BLaER1 treated with 17β-estradiol and CSF1 and Interleukin-3, amounts not matched to agents 10 nM and 100 nM (cell line): ENCODE measurements at regions not wholly inside any gene's neighbourhood (a gene's known extent, or its start where the extent isn't known, plus 50 kb on each side); places are given as distances from the start of the nearest gene placed in this dataset.

Source experiments
- H3K27ac ChIP-seq, 11 experiments: shearing (Covaris generic); formaldehyde crosslinking; 2 replicates each; pipeline ENCODE4 v1.8.1; 2022
- H3K27me3 ChIP-seq, 11 experiments: shearing (Covaris generic); formaldehyde crosslinking; 2 replicates each; pipeline ENCODE4 v1.8.1; 2022
- H3K36me3 ChIP-seq, 11 experiments: shearing (Covaris generic); formaldehyde crosslinking; 2 replicates each; pipeline ENCODE4 v1.8.1; 2022
- H3K4me1 ChIP-seq, 10 experiments: shearing (Covaris generic); formaldehyde crosslinking; 2 replicates each; pipeline ENCODE4 v1.8.1; 2022
- H3K4me2 ChIP-seq, 11 experiments: shearing (Covaris generic); formaldehyde crosslinking; 2 replicates each; pipeline ENCODE4 v1.8.1; 2022
- H3K4me3 ChIP-seq, 10 experiments: shearing (Covaris generic); formaldehyde crosslinking; 2 replicates each; pipeline ENCODE4 v1.8.1; 2022
- H3K9ac ChIP-seq, 11 experiments: shearing (Covaris generic); formaldehyde crosslinking; 2 replicates each; pipeline ENCODE4 v1.8.1; 2022
- H3K9me3 ChIP-seq, 11 experiments: shearing (Covaris generic); formaldehyde crosslinking; replicated peaks in 1 of 11; 2 replicates each; pipeline ENCODE4 v1.8.1; 2022
- H4K20me1 ChIP-seq, 11 experiments: shearing (Covaris generic); formaldehyde crosslinking; 2 replicates each; pipeline ENCODE4 v1.8.1; 2022
- Cebpa-rat ChIP-seq, 11 experiments: shearing (Covaris generic); IDR thresholded peaks; 2 replicates each; pipeline ENCODE4 v1.8.1; 2022

- TF ChIP-seq Cebpa-rat (IDR thresholded peaks at IDR 0.05): no peak
- Histone ChIP-seq H3K9me3 (peaks cover 25 to 71% (median 48%) of the 10 kb centered on the region in 11 experiments), H3K4me3 (peak overlapping the region in 2 of 10 experiments; percentile 3 to 15; a peak in 4 of 20 replicates), H4K20me1 (no peaks in the 10 kb centered on the region), H3K36me3 (peaks cover 0 to 10% (median 0%) of the 10 kb centered on the region in 11 experiments; a peak in 1 of 22 replicates), H3K27ac (peak overlapping the region in 6 of 11 experiments; percentile 34 to 59 (median 50); a peak in 10 of 22 replicates), H3K4me1 (peaks cover 29 to 54% (median 49%) of the 10 kb centered on the region in 10 experiments), H3K4me2 (peak overlapping the region; percentile 43 to 85 (median 68)), H3K27me3 (no peaks in the 10 kb centered on the region), H3K9ac (no peak overlapping the region)
Measured at GRCh38 chr9:13383216-13383615, 103.7 kb upstream of the MPDZ start.

DNA sequence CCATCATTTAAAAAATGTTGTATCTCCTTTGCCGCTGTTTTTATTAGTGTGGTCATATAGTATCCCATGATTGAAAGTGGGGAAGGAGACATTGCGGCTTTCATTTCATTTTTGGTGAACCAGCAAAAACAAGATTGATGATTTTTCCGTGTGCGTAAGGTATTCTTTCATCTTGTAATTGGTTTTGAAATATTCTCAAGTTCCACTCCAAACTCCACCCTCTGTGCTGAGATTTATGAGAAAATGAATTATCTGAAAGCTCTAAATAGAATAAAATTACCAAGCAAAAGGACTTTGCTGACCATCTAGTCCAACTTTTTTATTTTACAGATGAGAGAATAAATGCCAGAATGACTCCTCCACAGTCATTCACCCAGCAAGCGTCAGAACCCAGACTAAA is 103.1 kb upstream of the MPDZ start:
- Histone ChIP-seq H3K27me3 (no peaks in the 10 kb centered on the region), H3K4me1 (peaks cover 27 to 49% (median 44%) of the 10 kb centered on the region in 10 experiments), H3K4me2 (peak overlapping the region; percentile 43 to 85 (median 68); a peak in 21 of 22 replicates), H3K9me3 (peaks cover 25 to 71% (median 48%) of the 10 kb centered on the region in 11 experiments), H4K20me1 (no peaks in the 10 kb centered on the region), H3K9ac (no peak overlapping the region), H3K36me3 (peaks cover 0 to 10% (median 0%) of the 10 kb centered on the region in 11 experiments; a peak in 1 of 22 replicates), H3K27ac (peak overlapping the region in 6 of 11 experiments; percentile 0 to 59 (median 47); a peak in 6 of 22 replicates), H3K4me3 (0 out of 20 replicates have a peak overlapping the region, but pooled peaks of 1 of the 10 experiments have one; percentile 3)
- no peak for TF ChIP-seq Cebpa-rat (IDR thresholded peaks at IDR 0.05)

- Histone ChIP-seq H3K36me3 (peaks cover 0 to 10% (median 0%) of the 10 kb centered on the region in 11 experiments; a peak in 1 of 22 replicates), H3K27ac (no peak overlapping the region), H3K4me1 (peaks cover 16 to 39% (median 34%) of the 10 kb centered on the region in 10 experiments), H3K9me3 (peaks cover 24 to 61% (median 39%) of the 10 kb centered on the region in 11 experiments), H3K27me3 (no peaks in the 10 kb centered on the region), H3K4me3 (no peak overlapping the region), H3K4me2 (peak overlapping the region in 6 of 11 experiments; percentile 4 to 65 (median 22); a peak in 8 of 22 replicates), H4K20me1 (no peaks in the 10 kb centered on the region), H3K9ac (no peak overlapping the region)
- TF ChIP-seq Cebpa-rat (IDR thresholded peaks at IDR 0.05): no peak
Measured at GRCh38 chr9:13380903-13381302, 101.4 kb upstream of the MPDZ start.

DNA sequence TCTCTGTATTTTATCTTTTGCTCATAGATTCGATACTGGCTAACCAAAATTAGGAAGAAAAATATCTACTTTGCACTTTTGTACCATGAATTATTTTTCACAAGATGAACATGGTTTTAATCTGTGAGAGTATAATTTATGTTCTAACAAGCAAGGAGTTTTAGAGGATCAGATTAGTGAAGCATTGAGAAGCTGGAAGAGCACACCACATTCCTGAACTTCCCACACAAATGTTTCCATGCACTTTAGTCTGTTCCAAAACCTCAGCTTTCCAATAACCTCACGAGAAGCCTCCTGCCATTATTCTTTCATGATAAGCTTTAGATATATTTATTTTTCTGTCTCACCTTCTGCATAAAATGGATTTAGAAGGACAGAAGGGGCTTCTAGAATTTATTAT is 98.7 kb upstream of the MPDZ start:
- Histone ChIP-seq H4K20me1 (no peaks in the 10 kb centered on the region), H3K4me1 (peaks cover 10 to 26% (median 22%) of the 10 kb centered on the region in 10 experiments), H3K9ac (no peak overlapping the region), H3K27ac (no peak overlapping the region), H3K4me2 (no peak overlapping the region), H3K36me3 (no peaks in the 10 kb centered on the region), H3K4me3 (no peak overlapping the region), H3K9me3 (peaks cover 0 to 36% (median 15%) of the 10 kb centered on the region in 11 experiments; a peak in 19 of 22 replicates), H3K27me3 (no peaks in the 10 kb centered on the region)
- TF ChIP-seq Cebpa-rat (IDR thresholded peaks at IDR 0.05): no peak

DNA sequence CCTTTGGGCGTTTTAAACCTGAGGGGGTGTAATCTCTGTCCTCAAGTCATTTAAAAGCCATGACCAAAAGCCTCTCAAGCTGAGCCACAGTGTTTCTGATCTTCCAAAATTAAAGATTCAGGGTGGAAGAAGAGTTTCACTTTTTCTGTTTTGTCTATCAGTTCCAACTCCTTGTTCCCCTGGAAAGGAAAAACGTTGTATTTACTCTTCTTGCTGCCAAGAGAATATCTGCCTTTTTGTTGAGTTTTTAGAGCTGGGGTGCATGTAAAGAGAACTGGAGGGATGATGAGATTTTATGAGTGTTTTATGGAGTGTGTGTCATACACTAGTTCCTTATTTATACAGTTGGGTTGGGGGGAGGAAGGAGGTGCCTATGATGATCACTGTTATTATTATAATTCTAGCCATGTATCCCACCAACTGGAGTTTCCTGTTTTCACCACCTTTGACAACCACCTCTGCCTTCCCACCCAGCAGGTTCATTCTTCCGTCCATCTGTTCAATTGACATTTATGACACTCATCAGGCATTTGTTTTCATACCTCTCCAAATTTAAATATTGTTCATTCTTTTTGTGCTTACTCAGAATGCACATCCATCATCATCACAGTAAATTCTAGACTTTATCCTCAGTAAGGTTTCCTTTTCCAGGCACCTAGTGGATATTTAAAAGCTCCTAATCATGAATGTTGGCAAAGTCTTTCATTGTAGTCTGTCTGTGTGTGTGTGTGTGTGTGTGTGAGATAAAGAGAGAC is 97.9 kb upstream of the MPDZ start:
- Histone ChIP-seq H3K27ac (no peak overlapping the region), H3K9ac (no peak overlapping the region), H3K4me1 (peaks cover 1 to 18% (median 14%) of the 10 kb centered on the region in 10 experiments; a peak in 19 of 20 replicates), H3K4me3 (no peak overlapping the region), H3K4me2 (peak overlapping the region in 2 of 11 experiments; percentile 5 to 17; a peak in 2 of 22 replicates), H3K36me3 (no peaks in the 10 kb centered on the region), H4K20me1 (no peaks in the 10 kb centered on the region), H3K9me3 (peaks cover 0 to 34% (median 15%) of the 10 kb centered on the region in 11 experiments; a peak in 19 of 22 replicates), H3K27me3 (no peaks in the 10 kb centered on the region)
- TF ChIP-seq Cebpa-rat (IDR thresholded peaks at IDR 0.05): no peak

- no peak for TF ChIP-seq Cebpa-rat (IDR thresholded peaks at IDR 0.05)
- Histone ChIP-seq H3K27me3 (no peaks in the 10 kb centered on the region), H3K27ac (no peak overlapping the region), H3K4me3 (no peak overlapping the region), H3K4me1 (peaks cover under 1 to 25% (median 17%) of the 10 kb centered on the region in 10 experiments; a peak in 16 of 20 replicates), H4K20me1 (no peaks in the 10 kb centered on the region), H3K4me2 (no peak overlapping the region), H3K36me3 (no peaks in the 10 kb centered on the region), H3K9me3 (no peaks in the 10 kb centered on the region), H3K9ac (no peak overlapping the region)
Measured at GRCh38 chr9:13372510-13372909, 93.0 kb upstream of the MPDZ start.

DNA sequence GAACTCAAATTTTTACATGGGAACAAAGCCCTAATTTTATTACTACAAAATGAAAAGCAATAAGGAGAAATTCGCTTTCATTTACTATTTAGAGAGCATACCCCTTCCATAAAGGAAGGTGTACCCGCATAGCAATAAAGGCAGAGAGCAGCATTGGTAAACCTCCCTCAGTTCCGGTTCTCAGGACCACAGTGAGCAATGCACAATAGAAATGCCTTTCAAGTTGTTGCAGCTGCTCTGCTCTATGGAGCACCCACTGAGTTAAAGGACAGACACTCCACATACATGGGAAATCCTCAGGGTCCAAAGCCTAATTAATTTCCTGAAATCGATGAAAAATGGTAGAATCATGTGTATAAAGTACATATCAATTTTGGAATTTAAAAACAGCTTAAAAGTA is 89.9 kb upstream of the MPDZ start:
- no peak for TF ChIP-seq Cebpa-rat (IDR thresholded peaks at IDR 0.05)
- Histone ChIP-seq H3K27ac (no peak overlapping the region), H3K9me3 (no peaks in the 10 kb centered on the region), H3K4me1 (peaks cover 0 to 39% (median 25%) of the 10 kb centered on the region in 10 experiments; a peak in 12 of 20 replicates), H4K20me1 (no peaks in the 10 kb centered on the region), H3K4me3 (no peak overlapping the region), H3K4me2 (peak overlapping the region in 8 of 11 experiments; percentile 7 to 56 (median 36); a peak in 13 of 22 replicates), H3K36me3 (no peaks in the 10 kb centered on the region), H3K9ac (no peak overlapping the region), H3K27me3 (no peaks in the 10 kb centered on the region)

DNA sequence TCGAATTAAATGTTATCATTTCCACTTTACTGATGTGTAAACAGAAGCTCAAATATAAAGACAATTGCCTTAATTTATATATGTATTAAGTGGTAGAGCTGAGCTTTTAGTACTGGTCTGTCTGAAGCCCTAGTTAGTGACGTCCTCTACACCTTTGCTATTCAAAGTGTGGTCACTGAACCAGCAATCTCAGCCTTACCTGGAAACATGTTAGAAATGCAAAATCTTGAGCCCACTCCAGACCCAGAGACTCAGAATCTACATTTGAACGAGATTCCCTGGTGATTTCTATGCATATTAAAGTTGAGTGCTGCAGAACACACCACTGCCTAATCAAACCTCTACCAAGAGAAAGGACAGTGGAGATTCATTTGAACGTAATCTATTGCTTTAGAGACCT is 88.3 kb upstream of the MPDZ start:
- Histone ChIP-seq H3K9ac (no peak overlapping the region), H3K4me3 (no peak overlapping the region), H4K20me1 (no peaks in the 10 kb centered on the region), H3K27ac (no peak overlapping the region), H3K9me3 (no peaks in the 10 kb centered on the region), H3K4me1 (peaks cover 0 to 39% (median 25%) of the 10 kb centered on the region in 10 experiments; a peak in 12 of 20 replicates), H3K36me3 (no peaks in the 10 kb centered on the region), H3K27me3 (no peaks in the 10 kb centered on the region), H3K4me2 (peak overlapping the region in 8 of 11 experiments; percentile 28 to 70 (median 50); a peak in 11 of 22 replicates)
- no peak for TF ChIP-seq Cebpa-rat (IDR thresholded peaks at IDR 0.05)

DNA sequence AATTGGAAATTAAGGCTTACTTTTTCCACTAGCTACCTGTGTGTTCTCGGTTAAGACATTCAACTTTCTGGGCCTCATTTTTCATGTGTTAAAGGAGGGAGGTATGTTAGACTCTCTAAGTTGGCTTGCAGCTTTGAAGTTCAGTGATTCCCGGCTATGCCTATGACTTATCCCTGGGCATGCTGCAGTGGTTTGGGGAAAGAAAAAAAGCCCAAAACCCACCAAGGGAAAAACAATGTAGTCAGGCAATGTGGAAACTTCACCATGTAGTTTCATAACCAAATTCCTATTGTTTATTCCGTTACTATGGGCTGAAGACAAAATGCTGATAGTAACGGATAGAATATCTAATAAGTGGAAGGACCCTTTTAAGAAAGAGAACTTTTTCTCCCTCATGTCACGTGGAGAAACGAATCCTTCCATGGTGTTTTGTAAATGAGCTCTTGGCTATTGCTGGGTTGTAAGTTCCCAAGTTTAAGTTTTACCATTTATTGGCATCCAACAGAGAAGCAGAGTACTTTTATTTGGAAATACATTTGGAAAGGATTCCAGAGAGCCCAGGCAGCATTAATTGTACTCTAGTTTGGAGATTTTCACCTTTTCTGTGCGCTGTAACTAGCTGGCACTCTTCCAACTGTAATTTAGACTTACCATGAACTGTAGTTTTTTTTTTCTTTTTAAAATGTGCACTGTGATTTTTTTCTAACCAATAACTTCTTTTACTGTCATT is 84.9 kb upstream of the MPDZ start:
- Histone ChIP-seq H3K4me1 (peaks cover 0 to 32% (median 20%) of the 10 kb centered on the region in 10 experiments; a peak in 12 of 20 replicates), H3K4me3 (no peak overlapping the region), H4K20me1 (no peaks in the 10 kb centered on the region), H3K9ac (no peak overlapping the region), H3K27me3 (no peaks in the 10 kb centered on the region), H3K4me2 (no peak overlapping the region), H3K27ac (no peak overlapping the region), H3K9me3 (no peaks in the 10 kb centered on the region), H3K36me3 (no peaks in the 10 kb centered on the region)
- TF ChIP-seq Cebpa-rat (IDR thresholded peaks at IDR 0.05): no peak
